ENCODE measurements at regions not wholly inside any gene's neighbourhood (a gene's known extent, or its start where the extent isn't known, plus 50 kb on each side); places are given as distances from the start of the nearest gene placed in this dataset.

DNA sequence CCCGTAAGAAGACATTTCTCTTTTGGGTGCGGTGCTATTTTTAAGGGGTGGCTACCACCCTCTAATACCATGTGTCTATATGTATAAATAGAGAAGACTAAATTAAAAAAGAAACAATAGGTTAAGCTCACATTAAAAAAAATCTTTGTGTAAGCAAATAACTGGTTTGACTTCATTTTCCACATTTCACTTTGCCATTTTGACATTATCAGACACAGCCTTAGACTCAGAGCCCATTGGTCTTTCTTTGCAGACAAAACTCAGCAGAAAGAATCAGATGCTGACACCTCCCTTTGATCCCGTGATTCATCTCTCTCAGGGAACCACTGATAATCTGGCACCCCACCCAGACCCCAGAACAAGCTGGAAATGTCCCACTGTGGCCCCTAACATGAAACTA, 74.5 kb downstream of the EMX2 start:
- H4K20me1 ChIP-seq (replicated peaks; ENCODE audit: insufficient read depth) = no peaks in the 10 kb centered on the region
- H3K79me2 ChIP-seq (replicated peaks; ENCODE audit: insufficient read depth) = no peaks in the 10 kb centered on the region
- no peaks in the 10 kb centered on the region for H3K9me3 Mint-ChIP-seq
- H3K27ac ChIP-seq (ENCODE audit: low read depth) = no peak overlapping the region
- no peaks in the 10 kb centered on the region; the same call in 2 of the 3 replicates for H3K4me1 Mint-ChIP-seq
- H3F3A ChIP-seq (replicated peaks; ENCODE audit: low read depth) = no peaks in the 10 kb centered on the region
- ATAC-seq = no peak
- no peaks in the 10 kb centered on the region for H3K36me3 Mint-ChIP-seq (ENCODE audit: low read depth)
- H2AFZ ChIP-seq = no peak overlapping the region
- no peak overlapping the region for H3K27ac Mint-ChIP-seq
- H3K36me3 ChIP-seq (ENCODE audit: insufficient read depth) = no peaks in the 10 kb centered on the region
- no peaks in the 10 kb centered on the region for H3K9me2 ChIP-seq (ENCODE audit: insufficient read depth)
- H3K4me2 ChIP-seq = no peak overlapping the region
- TF ChIP-seq POLR2AphosphoS5 (IDR thresholded peaks at IDR 0.05; ENCODE audit: low read depth) (no peak), JUNB (IDR thresholded peaks at IDR 0.05; ENCODE audit: unreplicated experiment) (no peak), ZNF114 (CRISPR knock-in tag; IDR thresholded peaks at IDR 0.05) (no peak)
- TF ChIP-seq, protein P1, sequence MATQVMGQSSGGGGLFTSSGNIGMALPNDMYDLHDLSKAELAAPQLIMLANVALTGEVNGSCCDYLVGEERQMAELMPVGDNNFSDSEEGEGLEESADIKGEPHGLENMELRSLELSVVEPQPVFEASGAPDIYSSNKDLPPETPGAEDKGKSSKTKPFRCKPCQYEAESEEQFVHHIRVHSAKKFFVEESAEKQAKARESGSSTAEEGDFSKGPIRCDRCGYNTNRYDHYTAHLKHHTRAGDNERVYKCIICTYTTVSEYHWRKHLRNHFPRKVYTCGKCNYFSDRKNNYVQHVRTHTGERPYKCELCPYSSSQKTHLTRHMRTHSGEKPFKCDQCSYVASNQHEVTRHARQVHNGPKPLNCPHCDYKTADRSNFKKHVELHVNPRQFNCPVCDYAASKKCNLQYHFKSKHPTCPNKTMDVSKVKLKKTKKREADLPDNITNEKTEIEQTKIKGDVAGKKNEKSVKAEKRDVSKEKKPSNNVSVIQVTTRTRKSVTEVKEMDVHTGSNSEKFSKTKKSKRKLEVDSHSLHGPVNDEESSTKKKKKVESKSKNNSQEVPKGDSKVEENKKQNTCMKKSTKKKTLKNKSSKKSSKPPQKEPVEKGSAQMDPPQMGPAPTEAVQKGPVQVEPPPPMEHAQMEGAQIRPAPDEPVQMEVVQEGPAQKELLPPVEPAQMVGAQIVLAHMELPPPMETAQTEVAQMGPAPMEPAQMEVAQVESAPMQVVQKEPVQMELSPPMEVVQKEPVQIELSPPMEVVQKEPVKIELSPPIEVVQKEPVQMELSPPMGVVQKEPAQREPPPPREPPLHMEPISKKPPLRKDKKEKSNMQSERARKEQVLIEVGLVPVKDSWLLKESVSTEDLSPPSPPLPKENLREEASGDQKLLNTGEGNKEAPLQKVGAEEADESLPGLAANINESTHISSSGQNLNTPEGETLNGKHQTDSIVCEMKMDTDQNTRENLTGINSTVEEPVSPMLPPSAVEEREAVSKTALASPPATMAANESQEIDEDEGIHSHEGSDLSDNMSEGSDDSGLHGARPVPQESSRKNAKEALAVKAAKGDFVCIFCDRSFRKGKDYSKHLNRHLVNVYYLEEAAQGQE (IDR thresholded peaks at IDR 0.05; ENCODE audit: unreplicated experiment) = no peak
- TF ChIP-seq, protein P2, sequence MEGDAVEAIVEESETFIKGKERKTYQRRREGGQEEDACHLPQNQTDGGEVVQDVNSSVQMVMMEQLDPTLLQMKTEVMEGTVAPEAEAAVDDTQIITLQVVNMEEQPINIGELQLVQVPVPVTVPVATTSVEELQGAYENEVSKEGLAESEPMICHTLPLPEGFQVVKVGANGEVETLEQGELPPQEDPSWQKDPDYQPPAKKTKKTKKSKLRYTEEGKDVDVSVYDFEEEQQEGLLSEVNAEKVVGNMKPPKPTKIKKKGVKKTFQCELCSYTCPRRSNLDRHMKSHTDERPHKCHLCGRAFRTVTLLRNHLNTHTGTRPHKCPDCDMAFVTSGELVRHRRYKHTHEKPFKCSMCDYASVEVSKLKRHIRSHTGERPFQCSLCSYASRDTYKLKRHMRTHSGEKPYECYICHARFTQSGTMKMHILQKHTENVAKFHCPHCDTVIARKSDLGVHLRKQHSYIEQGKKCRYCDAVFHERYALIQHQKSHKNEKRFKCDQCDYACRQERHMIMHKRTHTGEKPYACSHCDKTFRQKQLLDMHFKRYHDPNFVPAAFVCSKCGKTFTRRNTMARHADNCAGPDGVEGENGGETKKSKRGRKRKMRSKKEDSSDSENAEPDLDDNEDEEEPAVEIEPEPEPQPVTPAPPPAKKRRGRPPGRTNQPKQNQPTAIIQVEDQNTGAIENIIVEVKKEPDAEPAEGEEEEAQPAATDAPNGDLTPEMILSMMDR (conservative IDR thresholded peaks at IDR 0.05; ENCODE audit: low read depth in 2 of 2) = no peak
- H3K27me3 Mint-ChIP-seq (ENCODE audit: insufficient read depth, low read depth, poor library complexity) = peaks cover 2% of the 10 kb centered on the region
- no peak overlapping the region for H3K4me3 Mint-ChIP-seq
- H3K4me1 ChIP-seq (ENCODE audit: insufficient read depth) = no peaks in the 10 kb centered on the region
- no peak for DNase-seq (ENCODE audit: low spot score)
- H3K27me3 ChIP-seq (ENCODE audit: insufficient read depth) = no peaks in the 10 kb centered on the region
- no peak overlapping the region for H3K4me3 ChIP-seq

DNA sequence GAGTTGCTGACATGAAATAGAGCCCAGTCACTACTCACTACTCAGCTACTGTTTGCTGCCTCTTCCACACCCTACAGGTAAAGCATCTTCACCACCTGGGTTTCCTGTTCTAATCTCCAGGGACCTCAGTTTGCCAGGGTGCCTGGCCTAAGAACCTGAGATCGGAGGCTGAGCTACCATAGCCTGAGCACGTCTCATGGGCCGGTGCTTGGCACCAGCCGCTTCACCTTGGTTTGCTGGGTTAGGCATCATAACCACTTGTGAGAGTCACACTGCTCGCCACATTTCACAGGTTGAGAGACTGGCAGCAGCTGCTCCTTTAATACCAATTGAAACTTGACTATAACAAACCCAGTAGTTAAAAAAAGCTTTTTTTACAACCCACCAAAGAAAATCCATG, 75.1 kb downstream of the EMX2 start:
- H2AFZ ChIP-seq = no peak overlapping the region
- H3K27me3 ChIP-seq (ENCODE audit: insufficient read depth) = no peaks in the 10 kb centered on the region
- TF ChIP-seq ZNF114 (CRISPR knock-in tag; IDR thresholded peaks at IDR 0.05) (no peak), ZNF331 (CRISPR knock-in tag; IDR thresholded peaks at IDR 0.05; ENCODE audit: low read depth) (no peak), EZH2 (IDR thresholded peaks at IDR 0.05; ENCODE audit: low read depth, unreplicated experiment) (no peak), EZH2phosphoT487 (IDR thresholded peaks at IDR 0.05; ENCODE audit: unreplicated experiment) (no peak)
- TF ChIP-seq, protein P2 (conservative IDR thresholded peaks at IDR 0.05; ENCODE audit: low read depth in 2 of 2) = no peak
- no peaks in the 10 kb centered on the region for H3K79me2 ChIP-seq (replicated peaks; ENCODE audit: insufficient read depth)
- no peaks in the 10 kb centered on the region for H3K9me3 Mint-ChIP-seq
- DNase-seq (ENCODE audit: low spot score) (no peak), ATAC-seq (no peak)
- no peak overlapping the region for H3K27ac Mint-ChIP-seq
- no peak overlapping the region for H3K27ac ChIP-seq (ENCODE audit: low read depth)
- no peak overlapping the region for H3K4me3 Mint-ChIP-seq
- H3K9me2 ChIP-seq (ENCODE audit: insufficient read depth) = no peaks in the 10 kb centered on the region
- H3K4me1 ChIP-seq (ENCODE audit: insufficient read depth) = no peaks in the 10 kb centered on the region
- H3K36me3 ChIP-seq (ENCODE audit: insufficient read depth) = no peaks in the 10 kb centered on the region
- no peaks in the 10 kb centered on the region for H3K36me3 Mint-ChIP-seq (ENCODE audit: low read depth)
- H4K20me1 ChIP-seq (replicated peaks; ENCODE audit: insufficient read depth) = no peaks in the 10 kb centered on the region
- no peaks in the 10 kb centered on the region for H3F3A ChIP-seq (replicated peaks; ENCODE audit: low read depth)
- no peaks in the 10 kb centered on the region; the same call in 2 of the 3 replicates for H3K4me1 Mint-ChIP-seq
- H3K27me3 Mint-ChIP-seq (ENCODE audit: insufficient read depth, low read depth, poor library complexity) = peaks cover 2% of the 10 kb centered on the region
- H3K4me2 ChIP-seq = no peak overlapping the region
- no peak overlapping the region for H3K4me3 ChIP-seq

Measured in GM23338 (cell line).